Mucosa of descending colon (tissue), 3 donors: ENCODE measurements at regions not wholly inside any gene's neighbourhood (a gene's known extent, or its start where the extent isn't known, plus 50 kb on each side); places are given as distances from the start of the nearest gene placed in this dataset.

Experiments used
- ATAC-seq: fragments of 200-7000 bp; cut with Tn5 transposase; one replicate; pipeline ENCODE4 v1.9.1; 2020; ENCODE audit warnings: mild to moderate bottlenecking, moderate library complexity
- DNase-seq, 3 donors: peaks; one replicate each; pipeline ENCODE4 v3.0.0-alpha.2; 2020
- H3K36me3 ChIP-seq: fragments of 200-600 bp; one replicate; pipeline ENCODE4 v1.8.0; 2021; ENCODE audit warnings: low read depth, mild to moderate bottlenecking
- H3K4me1 ChIP-seq: fragments of 200-600 bp; one replicate; pipeline ENCODE4 v1.8.0; 2021; ENCODE audit warnings: low read depth, mild to moderate bottlenecking
- H3K4me3 ChIP-seq: fragments of 200-600 bp; one replicate; pipeline ENCODE4 v1.8.0; 2021; ENCODE audit warnings: mild to moderate bottlenecking
- H3K9me3 ChIP-seq: fragments of 200-600 bp; one replicate; pipeline ENCODE4 v1.8.0; 2021; ENCODE audit warnings: mild to moderate bottlenecking
- CTCF ChIP-seq: fragments of 200-600 bp; IDR thresholded peaks from one replicate; pipeline ENCODE4 v1.8.0; 2022; ENCODE audit warnings: antibody characterized with exemption, mild to moderate bottlenecking
- intact Hi-C, 2 donors: fragments of 100-400 bp; cut with DNase I in 1 of 2; cut with micrococcal nuclease in 1 of 2; formaldehyde crosslinking; loops; one replicate each; pipeline versions ENCODE4 v1.11.0 to v1.11.1; 2022; cut with DNase I, micrococcal nuclease
- donor health status: DM: no; HTN: no; CAD: no; lungs with moderate emphysema.
- donor health status: DM: no; HTN: no; CAD: no.
- donor health status: DM: no; HTN: yes; CAD: no.

GRCh38 chr1:56222914-56223540 is 356.3 kb downstream of the PLPP3 start:
- no peaks in the 10 kb centered on the region for H3K4me1 ChIP-seq
- intact Hi-C loops: no loop called here
- no peak for TF ChIP-seq CTCF
- ATAC-seq (no peak), DNase-seq (no peak)
- no peak overlapping the region for H3K4me3 ChIP-seq
- H3K36me3 ChIP-seq: no peaks in the 10 kb centered on the region
- no peaks in the 10 kb centered on the region for H3K9me3 ChIP-seq

- ATAC-seq (no peak), DNase-seq (no peak)
- TF ChIP-seq CTCF: no peak
- intact Hi-C loops: no loop called here
- H3K9me3 ChIP-seq: no peaks in the 10 kb centered on the region
- H3K4me3 ChIP-seq: no peak overlapping the region
- H3K4me1 ChIP-seq: no peaks in the 10 kb centered on the region
- H3K36me3 ChIP-seq: no peaks in the 10 kb centered on the region
Observed at GRCh38 chr1:56220021-56220420, 359.3 kb downstream of the PLPP3 start.

- H3K36me3 ChIP-seq: no peaks in the 10 kb centered on the region
- no peak for TF ChIP-seq CTCF
- H3K4me1 ChIP-seq: no peaks in the 10 kb centered on the region
- no peaks in the 10 kb centered on the region for H3K9me3 ChIP-seq
- intact Hi-C loops: no loop called here
- ATAC-seq (no peak), DNase-seq (no peak)
- H3K4me3 ChIP-seq: no peak overlapping the region
Observed at GRCh38 chr1:56218023-56218422, 361.3 kb downstream of the PLPP3 start.

GRCh38 chr1:56216218-56216617 is 363.1 kb downstream of the PLPP3 start:
- no peak overlapping the region for H3K4me3 ChIP-seq
- H3K4me1 ChIP-seq: no peaks in the 10 kb centered on the region
- ATAC-seq (no peak), DNase-seq (no peak)
- H3K9me3 ChIP-seq: no peaks in the 10 kb centered on the region
- no peak for TF ChIP-seq CTCF
- intact Hi-C loops: no loop called here
- H3K36me3 ChIP-seq: no peaks in the 10 kb centered on the region

- no peak overlapping the region for H3K4me3 ChIP-seq
- ATAC-seq (no peak), DNase-seq (no peak)
- intact Hi-C loops: no loop called here
- no peaks in the 10 kb centered on the region for H3K4me1 ChIP-seq
- H3K9me3 ChIP-seq: no peaks in the 10 kb centered on the region
- no peaks in the 10 kb centered on the region for H3K36me3 ChIP-seq
- TF ChIP-seq CTCF: no peak
Observed at GRCh38 chr1:56215771-56216170, 363.6 kb downstream of the PLPP3 start.

GRCh38 chr1:56215086-56215485 is 364.3 kb downstream of the PLPP3 start:
- H3K9me3 ChIP-seq: no peaks in the 10 kb centered on the region
- intact Hi-C loops: no loop called here
- H3K4me3 ChIP-seq: no peak overlapping the region
- DNase-seq (no peak), ATAC-seq (no peak)
- no peaks in the 10 kb centered on the region for H3K36me3 ChIP-seq
- no peaks in the 10 kb centered on the region for H3K4me1 ChIP-seq
- TF ChIP-seq CTCF: no peak
